ENCODE measurements at regions not wholly inside any gene's neighbourhood (a gene's known extent, or its start where the extent isn't known, plus 50 kb on each side); places are given as distances from the start of the nearest gene placed in this dataset.

DNA sequence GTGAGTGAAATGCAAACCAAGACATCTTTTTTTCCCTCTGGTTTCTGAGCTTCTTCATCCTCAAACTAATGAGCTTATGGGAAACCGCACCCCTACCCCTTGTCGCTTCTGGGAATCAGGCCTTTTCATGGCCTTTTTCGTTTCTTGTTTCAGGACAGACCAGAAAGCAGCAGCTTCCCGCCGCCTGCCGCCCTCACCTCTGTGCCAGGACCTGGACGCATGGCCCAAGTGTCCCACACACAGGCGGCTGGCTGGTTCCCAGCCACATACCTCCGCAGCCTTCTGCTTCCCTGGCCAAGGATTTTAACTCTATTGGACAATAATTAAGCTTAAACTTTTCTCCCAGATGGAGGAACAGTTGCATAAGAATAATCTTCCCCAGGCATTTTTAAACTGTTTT, 114.1 kb upstream of the SLITRK1 start:
- TF ChIP-seq EP300 (IDR thresholded peaks at IDR 0.05; ENCODE audit: low read depth) (no peak), POLR2A (IDR thresholded peaks at IDR 0.05) (no peak), POLR2AphosphoS5 (IDR thresholded peaks at IDR 0.05) (no peak)
- TF ChIP-seq, protein P1, sequence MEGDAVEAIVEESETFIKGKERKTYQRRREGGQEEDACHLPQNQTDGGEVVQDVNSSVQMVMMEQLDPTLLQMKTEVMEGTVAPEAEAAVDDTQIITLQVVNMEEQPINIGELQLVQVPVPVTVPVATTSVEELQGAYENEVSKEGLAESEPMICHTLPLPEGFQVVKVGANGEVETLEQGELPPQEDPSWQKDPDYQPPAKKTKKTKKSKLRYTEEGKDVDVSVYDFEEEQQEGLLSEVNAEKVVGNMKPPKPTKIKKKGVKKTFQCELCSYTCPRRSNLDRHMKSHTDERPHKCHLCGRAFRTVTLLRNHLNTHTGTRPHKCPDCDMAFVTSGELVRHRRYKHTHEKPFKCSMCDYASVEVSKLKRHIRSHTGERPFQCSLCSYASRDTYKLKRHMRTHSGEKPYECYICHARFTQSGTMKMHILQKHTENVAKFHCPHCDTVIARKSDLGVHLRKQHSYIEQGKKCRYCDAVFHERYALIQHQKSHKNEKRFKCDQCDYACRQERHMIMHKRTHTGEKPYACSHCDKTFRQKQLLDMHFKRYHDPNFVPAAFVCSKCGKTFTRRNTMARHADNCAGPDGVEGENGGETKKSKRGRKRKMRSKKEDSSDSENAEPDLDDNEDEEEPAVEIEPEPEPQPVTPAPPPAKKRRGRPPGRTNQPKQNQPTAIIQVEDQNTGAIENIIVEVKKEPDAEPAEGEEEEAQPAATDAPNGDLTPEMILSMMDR (IDR thresholded peaks at IDR 0.05) = no peak
